SK-N-SH treated with all-trans-retinoic acid at 6 μM for 48 hours (cell line): ENCODE measurements at regions not wholly inside any gene's neighbourhood (a gene's known extent, or its start where the extent isn't known, plus 50 kb on each side); places are given as distances from the start of the nearest gene placed in this dataset.

ENCODE experiments used
- ATAC-seq: fragments of 200-7000 bp; cut with Tn5 transposase; 3 replicates; pipeline ENCODE4 v1.9.1; 2020; ENCODE audit warnings: mild to moderate bottlenecking, moderate library complexity
- ARNTL ChIP-seq: fragments of 450-650 bp; formaldehyde crosslinking; IDR thresholded peaks from 2 replicates; pipeline ENCODE4 v1.5.0; 2020; ENCODE audit warnings: low read depth, mild to moderate bottlenecking, moderate library complexity, borderline replicate concordance
- BACH2 ChIP-seq: fragments of 250-450 bp; sonication (Bioruptor Pico); IDR thresholded peaks from 2 replicates; pipeline ENCODE4 v1.9.0; 2021; ENCODE audit warnings: mild to moderate bottlenecking, borderline replicate concordance
- CREB5 ChIP-seq: fragments of 250-450 bp; sonication (Bioruptor Pico); IDR thresholded peaks from 2 replicates; pipeline ENCODE4 v1.5.1; 2020; ENCODE audit warnings: low read depth, mild to moderate bottlenecking, moderate library complexity
- CSDC2 ChIP-seq: fragments of 250-450 bp; sonication (Bioruptor Pico); IDR thresholded peaks from 2 replicates; pipeline ENCODE4 v1.5.0; 2020; ENCODE audit warnings: mild to moderate bottlenecking, moderate library complexity
- ISL1 ChIP-seq: fragments of 250-450 bp; sonication (Bioruptor Pico); IDR thresholded peaks from 2 replicates; pipeline ENCODE4 v2.1.2; 2022; ENCODE audit warnings: mild to moderate bottlenecking, moderate library complexity
- OSR1 ChIP-seq: fragments of 250-450 bp; sonication (Bioruptor Pico); IDR thresholded peaks from 2 replicates; pipeline ENCODE4 v1.8.0; 2022; ENCODE audit warnings: moderate library complexity, mild to moderate bottlenecking, inconsistent platforms
- PATZ1 ChIP-seq: fragments of 250-450 bp; sonication (Bioruptor Pico); IDR thresholded peaks from 2 replicates; pipeline ENCODE4 v1.8.0; 2020; ENCODE audit warnings: mild to moderate bottlenecking, moderate library complexity, borderline replicate concordance
- POU6F1 ChIP-seq: fragments of 250-450 bp; sonication (Bioruptor Pico); IDR thresholded peaks from 2 replicates; pipeline ENCODE4 v1.8.0; 2021; ENCODE audit warnings: low read depth, mild to moderate bottlenecking, moderate library complexity, borderline replicate concordance
- PPARA ChIP-seq: fragments of 250-450 bp; sonication (Bioruptor Pico); IDR thresholded peaks from 2 replicates; pipeline ENCODE4 v1.5.0; 2020; ENCODE audit warnings: mild to moderate bottlenecking, borderline replicate concordance
- RARB ChIP-seq: fragments of 250-450 bp; sonication (Bioruptor Pico); IDR thresholded peaks from 2 replicates; pipeline ENCODE4 v1.8.0; 2021; ENCODE audit warnings: mild to moderate bottlenecking, moderate library complexity
- SNAI2 ChIP-seq: fragments of 250-450 bp; sonication (Bioruptor Pico); IDR thresholded peaks from 2 replicates; pipeline ENCODE4 v1.5.0; 2020; ENCODE audit warnings: mild to moderate bottlenecking, moderate library complexity
- TCF4 ChIP-seq: fragments of 250-450 bp; sonication (Bioruptor Pico); IDR thresholded peaks from 2 replicates; pipeline ENCODE4 v1.8.0; 2021; ENCODE audit warnings: mild to moderate bottlenecking, moderate library complexity, borderline replicate concordance
- TOX ChIP-seq: fragments of 250-450 bp; sonication (Bioruptor Pico); IDR thresholded peaks from 2 replicates; pipeline ENCODE4 v1.8.0; 2021; ENCODE audit warnings: mild to moderate bottlenecking, moderate library complexity, borderline replicate concordance
- TSHZ2 ChIP-seq: fragments of 250-450 bp; sonication (Bioruptor Pico); IDR thresholded peaks from 2 replicates; pipeline ENCODE4 v1.5.0; 2020; ENCODE audit warnings: mild to moderate bottlenecking, moderate library complexity
- ZC3H10 ChIP-seq: fragments of 250-450 bp; sonication (Bioruptor Pico); IDR thresholded peaks from 2 replicates; pipeline ENCODE4 v1.5.1; 2021; ENCODE audit warnings: mild to moderate bottlenecking, moderate library complexity
- ZFP3 ChIP-seq: fragments of 250-450 bp; sonication (Bioruptor Pico); IDR thresholded peaks from 2 replicates; pipeline ENCODE4 v1.5.0; 2020; ENCODE audit warnings: mild to moderate bottlenecking, moderate library complexity
- ZNF565 ChIP-seq: fragments of 450-650 bp; formaldehyde crosslinking; conservative IDR thresholded peaks from 2 replicates; pipeline ENCODE4 v1.5.0; 2020; ENCODE audit warnings: low read depth, mild to moderate bottlenecking, moderate library complexity
- ZNF70 ChIP-seq: fragments of 450-650 bp; formaldehyde crosslinking; IDR thresholded peaks from 2 replicates; pipeline ENCODE4 v1.5.0; 2020; ENCODE audit warnings: mild to moderate bottlenecking, moderate library complexity
- ZNF8 ChIP-seq: fragments of 450-650 bp; formaldehyde crosslinking; IDR thresholded peaks from 2 replicates; pipeline ENCODE4 v1.5.0; 2020; ENCODE audit warnings: mild to moderate bottlenecking, moderate library complexity

GRCh38 chr5:163177971-163178370 lies 259.4 kb upstream of the CCNG1 start:
- TF ChIP-seq ZFP3 (CRISPR knock-in tag) (no peak), ZC3H10 (no peak), PPARA (CRISPR knock-in tag) (no peak), ARNTL (CRISPR knock-in tag) (no peak), RARB (no peak), ZNF8 (CRISPR knock-in tag) (no peak), ZNF70 (CRISPR knock-in tag) (no peak), SNAI2 (CRISPR knock-in tag) (no peak), TSHZ2 (CRISPR knock-in tag) (no peak), CREB5 (CRISPR knock-in tag) (no peak), CSDC2 (CRISPR knock-in tag) (no peak), OSR1 (no peak), TCF4 (no peak), TOX (no peak), ZNF565 (no peak), POU6F1 (no peak), PATZ1 (no peak)
- TF ChIP-seq, all 23 proteins: peak for 0
- no peak for ATAC-seq

GRCh38 chr5:163185315-163185714 lies 252.1 kb upstream of the CCNG1 start:
- no peak for ATAC-seq
- TF ChIP-seq TCF4 = no peak
- no peak for TF ChIP-seq TOX
- TF ChIP-seq ZNF8 (CRISPR knock-in tag) = no peak
- TF ChIP-seq ZC3H10 = no peak
- TF ChIP-seq PPARA (CRISPR knock-in tag) = no peak
- no peak for TF ChIP-seq BACH2 (CRISPR knock-in tag)
- TF ChIP-seq ARNTL (CRISPR knock-in tag) = no peak
- TF ChIP-seq ZNF565 = no peak
- TF ChIP-seq CREB5 (CRISPR knock-in tag) = no peak
- no peak for TF ChIP-seq PATZ1
- TF ChIP-seq SNAI2 (CRISPR knock-in tag) = no peak
- no peak for TF ChIP-seq ISL1 (CRISPR knock-in tag)
- no peak for TF ChIP-seq TSHZ2 (CRISPR knock-in tag)
- TF ChIP-seq ZFP3 (CRISPR knock-in tag) = no peak
- TF ChIP-seq ZNF70 (CRISPR knock-in tag) = no peak
